Ammon's horn (tissue), 1 donor: ENCODE measurements at regions not wholly inside any gene's neighbourhood (a gene's known extent, or its start where the extent isn't known, plus 50 kb on each side); places are given as distances from the start of the nearest gene placed in this dataset.
"Not testable (repeated sequence)": the region's sequence is repeated elsewhere in the genome, so short reads cannot be mapped to it uniquely, and the experiment has no call there.

ENCODE experiments used
- DNase-seq: peaks from one replicate; pipeline ENCODE4 v3.0.0-alpha.2; 2016; ENCODE audit warnings: low spot score

GRCh38 chr21:27517177-27517576 lies 550.3 kb upstream of the ADAMTS5 start:
- not testable (repeated sequence) for DNase-seq

- no peak for DNase-seq
Observed at GRCh38 chr21:27515676-27516075, 548.8 kb upstream of the ADAMTS5 start.

GRCh38 chr21:27513825-27514224 lies 546.9 kb upstream of the ADAMTS5 start:
- DNase-seq = no peak

- no peak for DNase-seq
Observed at GRCh38 chr21:27513016-27513415, 546.1 kb upstream of the ADAMTS5 start.

GRCh38 chr21:27511233-27511632 lies 544.3 kb upstream of the ADAMTS5 start:
- DNase-seq = no peak

GRCh38 chr21:27507695-27508094 lies 540.8 kb upstream of the ADAMTS5 start:
- DNase-seq = no peak

- DNase-seq = no peak
Observed at GRCh38 chr21:27505516-27505915, 538.6 kb upstream of the ADAMTS5 start.

- no peak for DNase-seq
Observed at GRCh38 chr21:27502801-27503200, 535.9 kb upstream of the ADAMTS5 start.

- no peak for DNase-seq
Observed at GRCh38 chr21:27498025-27498424, 531.1 kb upstream of the ADAMTS5 start.

GRCh38 chr21:27495836-27496235 lies 528.9 kb upstream of the ADAMTS5 start:
- no peak for DNase-seq

- DNase-seq = no peak
Observed at GRCh38 chr21:27493542-27493941, 526.7 kb upstream of the ADAMTS5 start.

- DNase-seq = no peak
Observed at GRCh38 chr21:27487676-27488075, 520.8 kb upstream of the ADAMTS5 start.

GRCh38 chr21:27480841-27481261 lies 514.0 kb upstream of the ADAMTS5 start:
- DNase-seq = no peak

GRCh38 chr21:27477296-27477695 lies 510.4 kb upstream of the ADAMTS5 start:
- DNase-seq = no peak

GRCh38 chr21:27476696-27477095 lies 509.8 kb upstream of the ADAMTS5 start:
- peak; percentile 45 for DNase-seq

GRCh38 chr21:27475363-27475955 lies 508.6 kb upstream of the ADAMTS5 start:
- DNase-seq = peak; percentile 65

GRCh38 chr21:27467366-27467765 lies 500.5 kb upstream of the ADAMTS5 start:
- no peak for DNase-seq

- DNase-seq = no peak
Observed at GRCh38 chr21:27466140-27466539, 499.3 kb upstream of the ADAMTS5 start.

GRCh38 chr21:27464648-27465047 lies 497.8 kb upstream of the ADAMTS5 start:
- no peak for DNase-seq

- no peak for DNase-seq
Observed at GRCh38 chr21:27462726-27463125, 495.8 kb upstream of the ADAMTS5 start.

- no peak for DNase-seq
Observed at GRCh38 chr21:27454234-27454633, 487.3 kb upstream of the ADAMTS5 start.

GRCh38 chr21:27451116-27451515 lies 484.2 kb upstream of the ADAMTS5 start:
- no peak for DNase-seq

- DNase-seq = no peak
Observed at GRCh38 chr21:27450216-27450615, 483.3 kb upstream of the ADAMTS5 start.

- no peak for DNase-seq
Observed at GRCh38 chr21:27448960-27449359, 482.1 kb upstream of the ADAMTS5 start.

GRCh38 chr21:27447843-27448242 lies 481.0 kb upstream of the ADAMTS5 start:
- DNase-seq = no peak
